Stomach smooth muscle (tissue), 2 donors: ENCODE measurements at regions not wholly inside any gene's neighbourhood (a gene's known extent, or its start where the extent isn't known, plus 50 kb on each side); places are given as distances from the start of the nearest gene placed in this dataset.

ENCODE experiments used
- H3K27ac ChIP-seq: one replicate; pipeline ENCODE4 v1.7.0; 2013; ENCODE audit warnings: mild to moderate bottlenecking, low read length, inconsistent platforms
- H3K27me3 ChIP-seq, 2 donors: one replicate each; pipeline ENCODE4 v1.7.0; 2013; ENCODE audit warnings: low read length in 2 of 2; ENCODE audit not compliant: insufficient read depth in 2 of 2, control insufficient read depth in 1 of 2
- H3K36me3 ChIP-seq, 2 donors: one replicate each; pipeline ENCODE4 v1.7.0; 2013; ENCODE audit warnings: low read length in 2 of 2; ENCODE audit not compliant: control insufficient read depth in 2 of 2, insufficient read depth in 2 of 2
- H3K4me1 ChIP-seq: one replicate; pipeline ENCODE4 v1.7.0; 2013; ENCODE audit warnings: low read length; ENCODE audit not compliant: control insufficient read depth, insufficient read depth
- H3K4me3 ChIP-seq, 2 donors: one replicate each; pipeline ENCODE4 v1.7.0; 2013; ENCODE audit warnings: low read length in 2 of 2
- H3K9ac ChIP-seq, 2 donors: one replicate each; pipeline ENCODE4 v1.7.0; 2013; ENCODE audit warnings: low read length in 2 of 2, mild to moderate bottlenecking in 1 of 2
- H3K9me3 ChIP-seq, 2 donors: one replicate each; pipeline ENCODE4 v1.7.0; 2013; ENCODE audit warnings: low read length in 2 of 2; ENCODE audit not compliant: control insufficient read depth in 2 of 2
- donor health status: healthy.
- donor health status: Pancreatic carcinoma.

- Histone ChIP-seq H3K4me3 (no peak overlapping the region), H3K27ac (no peak overlapping the region), H3K36me3 (peaks cover 47 to 49% of the 10 kb centered on the region in 2 donors), H3K9me3 (peaks cover 2 to 21% of the 10 kb centered on the region in 2 donors), H3K27me3 (no peaks in the 10 kb centered on the region), H3K9ac (no peak overlapping the region), H3K4me1 (no peaks in the 10 kb centered on the region)
Measured at GRCh38 chr19:5259750-5260149, 80.9 kb downstream of the PTPRS start.

GRCh38 chr19:5257155-5258045, 83.2 kb downstream of the PTPRS start:
- Histone ChIP-seq H3K27me3 (no peaks in the 10 kb centered on the region), H3K4me1 (no peaks in the 10 kb centered on the region), H3K4me3 (no peak overlapping the region), H3K27ac (no peak overlapping the region), H3K36me3 (peaks cover 35 to 38% of the 10 kb centered on the region in 2 donors), H3K9ac (no peak overlapping the region), H3K9me3 (peaks cover 4 to 25% of the 10 kb centered on the region in 2 donors)

- Histone ChIP-seq H3K9ac (no peak overlapping the region), H3K36me3 (peaks cover 30 to 35% of the 10 kb centered on the region in 2 donors), H3K27ac (no peak overlapping the region), H3K4me1 (no peaks in the 10 kb centered on the region), H3K4me3 (no peak overlapping the region), H3K9me3 (peaks cover 4 to 25% of the 10 kb centered on the region in 2 donors), H3K27me3 (no peaks in the 10 kb centered on the region)
Measured at GRCh38 chr19:5255602-5256231, 84.9 kb downstream of the PTPRS start.

GRCh38 chr19:5254944-5255343, 85.7 kb downstream of the PTPRS start:
- Histone ChIP-seq H3K4me3 (no peak overlapping the region), H3K27ac (no peak overlapping the region), H3K9ac (no peak overlapping the region), H3K9me3 (peaks cover 4 to 25% of the 10 kb centered on the region in 2 donors), H3K27me3 (no peaks in the 10 kb centered on the region), H3K4me1 (no peaks in the 10 kb centered on the region), H3K36me3 (peaks cover 29 to 37% of the 10 kb centered on the region in 2 donors)

- Histone ChIP-seq H3K4me1 (no peaks in the 10 kb centered on the region), H3K36me3 (peaks cover 25 to 37% of the 10 kb centered on the region in 2 donors), H3K4me3 (no peak overlapping the region), H3K9me3 (peaks cover 4 to 25% of the 10 kb centered on the region in 2 donors), H3K9ac (no peak overlapping the region), H3K27me3 (no peaks in the 10 kb centered on the region), H3K27ac (no peak overlapping the region)
Measured at GRCh38 chr19:5254543-5254942, 86.1 kb downstream of the PTPRS start.

GRCh38 chr19:5253406-5254110, 87.1 kb downstream of the PTPRS start:
- H3K9ac ChIP-seq = no peak overlapping the region
- peaks cover 26 to 42% of the 10 kb centered on the region in 2 donors for H3K36me3 ChIP-seq
- no peak overlapping the region for H3K4me3 ChIP-seq
- H3K4me1 ChIP-seq = no peaks in the 10 kb centered on the region
- H3K9me3 ChIP-seq = peaks cover 4 to 25% of the 10 kb centered on the region in 2 donors
- no peak overlapping the region for H3K27ac ChIP-seq
- H3K27me3 ChIP-seq = no peaks in the 10 kb centered on the region

- no peak overlapping the region for H3K27ac ChIP-seq
- no peaks in the 10 kb centered on the region for H3K27me3 ChIP-seq
- peaks cover 4 to 19% of the 10 kb centered on the region in 2 donors for H3K9me3 ChIP-seq
- no peak overlapping the region for H3K9ac ChIP-seq
- peaks cover 14 to 32% of the 10 kb centered on the region in 2 donors for H3K36me3 ChIP-seq
- H3K4me3 ChIP-seq = no peak overlapping the region
- no peaks in the 10 kb centered on the region for H3K4me1 ChIP-seq
Measured at GRCh38 chr19:5251096-5252065, 89.2 kb downstream of the PTPRS start.

GRCh38 chr19:5250127-5250659, 90.4 kb downstream of the PTPRS start:
- Histone ChIP-seq H3K36me3 (peaks cover 13 to 26% of the 10 kb centered on the region in 2 donors), H3K27ac (no peak overlapping the region), H3K27me3 (no peaks in the 10 kb centered on the region), H3K9ac (no peak overlapping the region), H3K4me1 (no peaks in the 10 kb centered on the region), H3K4me3 (no peak overlapping the region), H3K9me3 (peaks cover 4 to 9% of the 10 kb centered on the region in 2 donors)

GRCh38 chr19:5249526-5249925, 91.1 kb downstream of the PTPRS start:
- Histone ChIP-seq H3K36me3 (peaks cover 7 to 22% of the 10 kb centered on the region in 2 donors), H3K27me3 (no peaks in the 10 kb centered on the region), H3K4me1 (no peaks in the 10 kb centered on the region), H3K27ac (no peak overlapping the region), H3K4me3 (no peak overlapping the region), H3K9ac (no peak overlapping the region), H3K9me3 (peaks cover 0 to 2% of the 10 kb centered on the region in 2 donors)
